Astrocyte (in vitro differentiated cells and primary cell): ENCODE measurements at regions not wholly inside any gene's neighbourhood (a gene's known extent, or its start where the extent isn't known, plus 50 kb on each side); places are given as distances from the start of the nearest gene placed in this dataset.

Experiments
- DNase-seq: peaks from one replicate; pipeline ENCODE4 v3.0.0-alpha.2; 2010; ENCODE audit warnings: low read depth
- FAIRE-seq: peaks from 2 replicates; lab custom pipeline; 2011; peaks lifted over from hg19 to GRCh38; lab: Jason Lieb, UNC
- H2AFZ ChIP-seq: 2 replicates; pipeline ENCODE4 v1.6.0; 2012; ENCODE audit warnings: low read depth, low read length, inconsistent platforms
- H3K27ac ChIP-seq: 2 replicates; pipeline ENCODE4 v1.5.1; 2011; ENCODE audit warnings: low read depth, low read length, inconsistent platforms
- H3K27me3 ChIP-seq: 2 replicates; pipeline ENCODE4 v1.6.0; 2011; ENCODE audit warnings: low read length, inconsistent platforms; ENCODE audit not compliant: insufficient read depth
- H3K36me3 ChIP-seq: 2 replicates; pipeline ENCODE4 v1.5.1; 2011; ENCODE audit warnings: low read length, inconsistent platforms; ENCODE audit not compliant: insufficient read depth
- H3K4me1 ChIP-seq: 2 replicates; pipeline ENCODE4 v1.5.1; 2011; ENCODE audit warnings: low read length, inconsistent platforms; ENCODE audit not compliant: insufficient read depth
- H3K4me2 ChIP-seq: 2 replicates; pipeline ENCODE4 v1.6.0; 2012; ENCODE audit warnings: low read length, inconsistent platforms
- H3K4me3 ChIP-seq: 2 replicates; pipeline ENCODE4 v1.5.1; 2011; ENCODE audit warnings: low read depth, mild to moderate bottlenecking, low read length, inconsistent platforms; ENCODE audit not compliant: insufficient read depth
- H3K79me2 ChIP-seq: 2 replicates; pipeline ENCODE4 v1.6.0; 2012; ENCODE audit warnings: mild to moderate bottlenecking, low read length, inconsistent platforms; ENCODE audit not compliant: insufficient read depth
- H3K9ac ChIP-seq: 2 replicates; pipeline ENCODE4 v1.6.0; 2012; ENCODE audit warnings: mild to moderate bottlenecking, low read length, inconsistent platforms
- H3K9me3 ChIP-seq: 2 replicates; pipeline ENCODE4 v1.5.1; 2012; ENCODE audit warnings: low read depth, mild to moderate bottlenecking, low read length, inconsistent platforms; ENCODE audit not compliant: insufficient read depth
- H4K20me1 ChIP-seq: 2 replicates; pipeline ENCODE4 v1.6.0; 2012; ENCODE audit warnings: low read length, inconsistent platforms; ENCODE audit not compliant: insufficient read depth
- H3K27ac Mint-ChIP-seq: one replicate; pipeline ENCODE4 v1.8.0; 2021; ENCODE audit warnings: mild to moderate bottlenecking, mixed read lengths; ENCODE audit not compliant: unreplicated experiment
- H3K27me3 Mint-ChIP-seq: one replicate; pipeline ENCODE4 v1.8.0; 2021; ENCODE audit warnings: low read depth, mixed read lengths; ENCODE audit not compliant: unreplicated experiment
- H3K36me3 Mint-ChIP-seq: one replicate; pipeline ENCODE4 v1.8.0; 2021; ENCODE audit warnings: low read depth, mixed read lengths; ENCODE audit not compliant: unreplicated experiment
- H3K4me1 Mint-ChIP-seq: one replicate; pipeline ENCODE4 v1.8.0; 2021; ENCODE audit warnings: low read depth, mixed read lengths; ENCODE audit not compliant: unreplicated experiment
- H3K4me3 Mint-ChIP-seq: one replicate; pipeline ENCODE4 v1.8.0; 2021; ENCODE audit warnings: mild to moderate bottlenecking, moderate library complexity, mixed read lengths; ENCODE audit not compliant: unreplicated experiment
- H3K9me3 Mint-ChIP-seq: one replicate; pipeline ENCODE4 v1.8.0; 2021; ENCODE audit warnings: mild to moderate bottlenecking, mixed read lengths; ENCODE audit not compliant: unreplicated experiment
- EZH2 ChIP-seq: IDR thresholded peaks from 2 replicates; pipeline ENCODE4 v1.6.1; 2012; ENCODE audit warnings: mild to moderate bottlenecking, low read length, inconsistent platforms; ENCODE audit not compliant: insufficient read depth
- TF ChIP-seq, protein P1 (sequence below): IDR thresholded peaks from 2 replicates; pipeline ENCODE4 v1.5.1; 2011; ENCODE audit warnings: low read depth, mild to moderate bottlenecking, inconsistent platforms, low read length, moderate library complexity; ENCODE audit not compliant: insufficient read depth

DNA sequence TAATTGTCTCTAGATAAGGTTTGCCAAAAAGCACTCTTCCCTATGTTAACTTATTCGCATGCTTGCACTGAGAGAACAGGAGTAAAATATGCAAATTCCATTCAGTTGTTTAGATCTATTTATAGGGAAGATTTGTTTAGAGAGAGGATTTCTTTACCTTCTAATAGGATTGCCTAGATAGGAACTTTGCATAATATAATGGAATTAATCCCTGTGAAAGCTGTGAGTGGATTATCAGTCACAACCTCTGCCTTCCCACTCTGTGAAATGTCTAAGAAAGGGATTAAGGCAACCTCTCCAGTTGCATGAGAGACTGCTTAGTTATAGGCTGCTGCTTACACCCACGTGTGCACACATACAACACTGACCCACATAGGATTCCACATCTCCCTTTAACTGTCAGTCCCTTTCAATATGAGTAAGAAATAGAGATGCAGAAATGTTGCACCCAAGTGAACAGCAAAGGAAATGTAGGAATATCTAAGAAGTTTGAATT is 83.2 kb downstream of the ALG10B start:
- Mint-ChIP-seq H3K27ac (no peak overlapping the region), H3K4me3 (no peak overlapping the region), H3K27me3 (no peaks in the 10 kb centered on the region), H3K4me1 (no peaks in the 10 kb centered on the region), H3K36me3 (no peaks in the 10 kb centered on the region), H3K9me3 (peaks cover 2% of the 10 kb centered on the region)
- Histone ChIP-seq H3K9me3 (no peaks in the 10 kb centered on the region), H4K20me1 (no peaks in the 10 kb centered on the region), H3K4me3 (no peak overlapping the region), H3K27ac (no peak overlapping the region), H3K79me2 (no peaks in the 10 kb centered on the region), H3K4me2 (no peak overlapping the region), H3K9ac (no peak overlapping the region), H3K4me1 (no peaks in the 10 kb centered on the region), H2AFZ (no peak overlapping the region), H3K27me3 (no peaks in the 10 kb centered on the region), H3K36me3 (no peaks in the 10 kb centered on the region)
- no peak for TF ChIP-seq EZH2
- TF ChIP-seq, protein P1, sequence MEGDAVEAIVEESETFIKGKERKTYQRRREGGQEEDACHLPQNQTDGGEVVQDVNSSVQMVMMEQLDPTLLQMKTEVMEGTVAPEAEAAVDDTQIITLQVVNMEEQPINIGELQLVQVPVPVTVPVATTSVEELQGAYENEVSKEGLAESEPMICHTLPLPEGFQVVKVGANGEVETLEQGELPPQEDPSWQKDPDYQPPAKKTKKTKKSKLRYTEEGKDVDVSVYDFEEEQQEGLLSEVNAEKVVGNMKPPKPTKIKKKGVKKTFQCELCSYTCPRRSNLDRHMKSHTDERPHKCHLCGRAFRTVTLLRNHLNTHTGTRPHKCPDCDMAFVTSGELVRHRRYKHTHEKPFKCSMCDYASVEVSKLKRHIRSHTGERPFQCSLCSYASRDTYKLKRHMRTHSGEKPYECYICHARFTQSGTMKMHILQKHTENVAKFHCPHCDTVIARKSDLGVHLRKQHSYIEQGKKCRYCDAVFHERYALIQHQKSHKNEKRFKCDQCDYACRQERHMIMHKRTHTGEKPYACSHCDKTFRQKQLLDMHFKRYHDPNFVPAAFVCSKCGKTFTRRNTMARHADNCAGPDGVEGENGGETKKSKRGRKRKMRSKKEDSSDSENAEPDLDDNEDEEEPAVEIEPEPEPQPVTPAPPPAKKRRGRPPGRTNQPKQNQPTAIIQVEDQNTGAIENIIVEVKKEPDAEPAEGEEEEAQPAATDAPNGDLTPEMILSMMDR = no peak
- no peak for DNase-seq
- FAIRE-seq = no peak

DNA sequence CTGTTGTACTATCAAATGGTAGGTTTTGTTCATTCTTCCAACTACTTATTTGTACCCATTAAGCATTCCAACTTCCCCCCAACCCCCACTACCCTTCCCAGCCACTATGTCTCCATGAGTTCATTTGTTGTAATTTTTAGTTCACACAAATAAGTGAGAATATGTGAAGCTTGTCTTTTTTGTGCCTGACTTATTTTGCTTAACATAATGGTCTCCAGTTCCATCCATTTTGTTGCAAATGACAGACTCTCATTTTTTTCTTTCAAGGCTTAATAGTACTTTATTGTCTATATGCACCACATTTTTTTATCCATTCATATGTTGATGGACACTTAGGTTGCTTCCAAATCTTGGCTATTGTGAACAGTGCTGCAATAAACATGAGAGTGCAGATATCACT is 86.2 kb downstream of the ALG10B start:
- H3K27ac Mint-ChIP-seq = no peak overlapping the region
- peaks cover 3% of the 10 kb centered on the region for H3K9me3 ChIP-seq
- DNase-seq = no peak
- no peak for FAIRE-seq
- no peaks in the 10 kb centered on the region for H3K27me3 Mint-ChIP-seq
- no peaks in the 10 kb centered on the region for H3K4me1 Mint-ChIP-seq
- no peak overlapping the region for H3K27ac ChIP-seq
- H3K36me3 Mint-ChIP-seq = no peaks in the 10 kb centered on the region
- H3K36me3 ChIP-seq = no peaks in the 10 kb centered on the region
- no peak overlapping the region for H3K4me3 Mint-ChIP-seq
- H3K9ac ChIP-seq = no peak overlapping the region
- no peaks in the 10 kb centered on the region for H3K79me2 ChIP-seq
- H3K27me3 ChIP-seq = no peaks in the 10 kb centered on the region
- peaks cover 3% of the 10 kb centered on the region for H3K9me3 Mint-ChIP-seq
- H4K20me1 ChIP-seq = no peaks in the 10 kb centered on the region
- H2AFZ ChIP-seq = no peak overlapping the region
- TF ChIP-seq, protein P1 = no peak
- TF ChIP-seq EZH2 = no peak
- no peaks in the 10 kb centered on the region for H3K4me1 ChIP-seq
- no peak overlapping the region for H3K4me2 ChIP-seq
- H3K4me3 ChIP-seq = no peak overlapping the region

DNA sequence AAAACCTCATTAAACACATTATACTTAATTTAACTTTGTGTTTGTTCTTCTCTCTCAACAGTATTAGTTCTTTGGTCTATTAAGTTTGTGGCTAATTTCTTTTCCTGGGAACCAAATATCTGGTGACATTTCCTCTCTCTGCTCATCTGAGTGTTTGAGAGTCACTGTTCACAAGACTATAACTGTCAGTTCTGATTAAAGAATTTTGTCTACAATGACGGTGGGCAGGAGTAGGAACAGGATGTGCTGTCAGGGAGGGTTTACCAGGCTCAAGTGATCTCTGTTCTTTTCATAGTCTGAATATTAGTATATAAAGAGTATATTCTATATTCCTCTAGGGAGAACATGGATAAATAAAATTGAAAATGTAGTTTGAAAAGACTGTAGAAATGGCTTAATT is 92.9 kb downstream of the ALG10B start:
- Histone ChIP-seq H3K27me3 (no peaks in the 10 kb centered on the region), H3K27ac (no peak overlapping the region)
- no peak overlapping the region for H3K27ac Mint-ChIP-seq

More for the DNA sequence above, 92.9 kb downstream of the ALG10B start:
- DNase-seq (no peak), FAIRE-seq (no peak)
- no peaks in the 10 kb centered on the region for H3K4me1 Mint-ChIP-seq
- no peak overlapping the region for H2AFZ ChIP-seq
- H3K4me3 ChIP-seq = no peak overlapping the region
- no peaks in the 10 kb centered on the region for H4K20me1 ChIP-seq
- H3K27me3 Mint-ChIP-seq = no peaks in the 10 kb centered on the region
- no peak overlapping the region for H3K9ac ChIP-seq
- H3K4me2 ChIP-seq = no peak overlapping the region
- no peaks in the 10 kb centered on the region for H3K36me3 Mint-ChIP-seq
- no peaks in the 10 kb centered on the region for H3K4me1 ChIP-seq
- no peaks in the 10 kb centered on the region for H3K36me3 ChIP-seq
- no peak overlapping the region for H3K4me3 Mint-ChIP-seq
- no peaks in the 10 kb centered on the region for H3K79me2 ChIP-seq
- peaks cover 3% of the 10 kb centered on the region for H3K9me3 ChIP-seq
- peaks cover 3% of the 10 kb centered on the region for H3K9me3 Mint-ChIP-seq
- TF ChIP-seq, protein P1 = no peak
- TF ChIP-seq EZH2 = no peak
